Adipocyte (in vitro differentiated cells): ENCODE measurements at regions not wholly inside any gene's neighbourhood (a gene's known extent, or its start where the extent isn't known, plus 50 kb on each side); places are given as distances from the start of the nearest gene placed in this dataset.

Source experiments
- DNase-seq: peaks from one replicate; pipeline ENCODE4 v3.0.0-alpha.2; 2015; ENCODE audit warnings: low read depth
- H3K27me3 ChIP-seq: replicated peaks from 2 replicates; pipeline ENCODE4 v1.7.0; 2013; ENCODE audit warnings: mild to moderate bottlenecking, low read length, moderate library complexity; ENCODE audit not compliant: control insufficient read depth, insufficient read depth
- H3K36me3 ChIP-seq: 2 replicates; pipeline ENCODE4 v1.7.0; 2013; ENCODE audit warnings: low read length, mild to moderate bottlenecking, moderate library complexity; ENCODE audit not compliant: control insufficient read depth, insufficient read depth, severe bottlenecking
- H3K4me1 ChIP-seq: 2 replicates; pipeline ENCODE4 v1.7.0; 2013; ENCODE audit warnings: mild to moderate bottlenecking, low read length, moderate library complexity; ENCODE audit not compliant: control insufficient read depth, insufficient read depth
- H3K4me3 ChIP-seq: 2 replicates; pipeline ENCODE4 v1.7.0; 2013; ENCODE audit warnings: mild to moderate bottlenecking, low read length, moderate library complexity
- H3K9ac ChIP-seq: 2 replicates; pipeline ENCODE4 v1.7.0; 2013; ENCODE audit warnings: mild to moderate bottlenecking, low read length, moderate library complexity
- H3K9me3 ChIP-seq: 2 replicates; pipeline ENCODE4 v1.7.0; 2013; ENCODE audit warnings: mild to moderate bottlenecking, low read length, moderate library complexity; ENCODE audit not compliant: control insufficient read depth

DNA sequence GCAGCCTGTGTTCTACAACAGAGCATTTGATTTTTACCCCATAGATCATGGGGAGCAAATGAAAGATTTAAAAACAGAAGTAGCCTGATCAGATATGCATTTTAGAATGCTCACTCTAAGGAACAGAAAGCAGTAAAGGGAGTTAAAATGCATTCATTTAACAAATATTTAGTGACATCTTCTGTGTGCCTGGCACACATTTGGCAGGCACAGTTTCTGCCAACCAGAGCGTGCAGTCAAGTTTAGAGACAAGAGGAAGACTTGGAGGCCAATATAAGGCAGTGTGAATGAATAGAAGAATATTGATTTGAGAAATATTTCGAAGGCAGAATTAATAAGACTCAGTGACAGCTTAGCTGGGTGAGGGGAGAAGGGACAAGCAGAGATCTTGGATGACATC, 210.1 kb downstream of the KDR start:
- peaks cover 17% of the 10 kb centered on the region for H3K4me1 ChIP-seq
- H3K27me3 ChIP-seq, result peaks cover 31% of the 10 kb centered on the region
- H3K9me3 ChIP-seq, result no peaks in the 10 kb centered on the region
- no peak overlapping the region for H3K9ac ChIP-seq
- no peaks in the 10 kb centered on the region for H3K36me3 ChIP-seq
- H3K4me3 ChIP-seq, result no peak overlapping the region
- no peak for DNase-seq

- Histone ChIP-seq H3K9ac (no peak overlapping the region), H3K9me3 (no peaks in the 10 kb centered on the region), H3K27me3 (peaks cover 31% of the 10 kb centered on the region), H3K36me3 (no peaks in the 10 kb centered on the region), H3K4me3 (no peak overlapping the region), H3K4me1 (peaks cover 17% of the 10 kb centered on the region)
- DNase-seq, result no peak
Measured at GRCh38 chr4:54914781-54915180, 210.6 kb downstream of the KDR start.

GRCh38 chr4:54913751-54914526, 211.5 kb downstream of the KDR start:
- peak; percentile 10 for DNase-seq
- H3K4me1 ChIP-seq, result peaks cover 17% of the 10 kb centered on the region
- peaks cover 31% of the 10 kb centered on the region for H3K27me3 ChIP-seq
- H3K36me3 ChIP-seq, result no peaks in the 10 kb centered on the region
- no peaks in the 10 kb centered on the region for H3K9me3 ChIP-seq
- no peak overlapping the region for H3K4me3 ChIP-seq
- H3K9ac ChIP-seq, result no peak overlapping the region

GRCh38 chr4:54912155-54912554, 213.2 kb downstream of the KDR start:
- H3K4me3 ChIP-seq, result no peak overlapping the region
- H3K36me3 ChIP-seq, result no peaks in the 10 kb centered on the region
- H3K4me1 ChIP-seq, result peaks cover 17% of the 10 kb centered on the region
- DNase-seq, result no peak
- H3K9ac ChIP-seq, result no peak overlapping the region
- H3K9me3 ChIP-seq, result peaks cover 4% of the 10 kb centered on the region
- peaks cover 16% of the 10 kb centered on the region for H3K27me3 ChIP-seq

DNA sequence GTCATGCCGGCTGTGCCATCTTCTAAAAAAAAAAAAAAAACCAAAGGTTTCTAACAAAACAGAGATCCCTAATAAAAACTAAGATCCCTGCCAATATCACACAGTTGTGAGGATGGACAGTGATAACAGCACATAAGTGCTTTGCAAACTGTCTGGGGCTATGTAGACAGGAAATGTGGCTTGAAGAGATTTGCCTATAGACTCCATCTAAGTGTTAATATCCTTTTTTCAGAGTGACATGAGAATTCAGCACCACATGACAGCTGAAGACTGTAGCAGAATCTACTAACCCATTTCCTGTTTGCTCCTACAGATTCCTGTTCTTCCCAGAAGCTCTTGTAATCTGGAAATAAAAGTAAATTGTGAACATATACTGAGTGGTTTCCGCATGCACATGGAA, 215.4 kb downstream of the KDR start:
- Histone ChIP-seq H3K36me3 (no peaks in the 10 kb centered on the region), H3K4me3 (no peak overlapping the region), H3K9me3 (peaks cover 9% of the 10 kb centered on the region), H3K27me3 (peaks cover 3% of the 10 kb centered on the region), H3K4me1 (peaks cover 13% of the 10 kb centered on the region), H3K9ac (no peak overlapping the region)
- DNase-seq, result no peak

GRCh38 chr4:54908763-54909162, 216.6 kb downstream of the KDR start:
- Histone ChIP-seq H3K27me3 (peaks cover 1% of the 10 kb centered on the region), H3K36me3 (no peaks in the 10 kb centered on the region), H3K9me3 (peaks cover 9% of the 10 kb centered on the region)

DNA sequence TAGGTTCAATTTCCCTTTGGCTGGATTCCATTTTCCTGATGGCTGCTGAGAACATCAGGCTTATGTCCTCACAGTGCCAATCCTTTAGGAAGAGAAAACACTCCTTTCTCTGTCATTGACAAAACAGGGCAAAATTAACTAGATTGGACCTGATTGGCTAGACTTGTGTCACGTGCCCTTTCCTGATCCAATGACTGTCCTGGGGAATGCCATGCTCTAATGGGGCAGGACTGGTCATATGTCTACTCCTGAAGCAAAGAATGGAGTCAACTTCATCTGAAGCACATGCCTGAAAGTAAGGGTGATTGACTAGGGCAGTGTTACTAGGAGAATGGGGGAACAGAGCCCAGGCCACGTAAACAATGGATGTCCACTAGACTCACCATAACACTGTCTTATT, 220.4 kb downstream of the KDR start:
- no peak for DNase-seq
- Histone ChIP-seq H3K9ac (no peak overlapping the region), H3K4me3 (no peak overlapping the region), H3K4me1 (no peaks in the 10 kb centered on the region), H3K36me3 (no peaks in the 10 kb centered on the region), H3K27me3 (peaks cover 16% of the 10 kb centered on the region), H3K9me3 (peaks cover 12% of the 10 kb centered on the region)

More at GRCh38 chr4:54908763-54909162, 216.6 kb downstream of the KDR start:
- peaks cover 5% of the 10 kb centered on the region for H3K4me1 ChIP-seq
- no peak for DNase-seq
- H3K9ac ChIP-seq, result no peak overlapping the region
- H3K4me3 ChIP-seq, result no peak overlapping the region

DNA sequence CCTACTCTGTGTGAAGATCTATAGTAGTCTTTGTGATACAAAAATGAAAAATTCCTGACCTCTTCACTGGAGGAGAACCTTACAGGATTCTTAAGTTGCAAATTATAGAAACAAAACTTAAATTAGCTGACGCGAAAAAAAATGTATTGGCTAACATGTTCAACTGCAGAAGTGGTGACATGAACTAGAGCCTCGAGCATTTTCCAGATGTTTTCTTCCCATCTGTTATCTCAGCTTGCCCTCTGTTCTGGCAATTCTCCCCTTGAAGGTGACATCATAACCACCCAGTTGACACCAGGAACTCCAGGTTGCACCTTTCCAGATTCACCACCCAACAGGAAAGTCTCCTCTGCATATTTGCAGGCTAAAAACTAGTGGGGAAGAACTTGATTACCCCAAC, 222.4 kb downstream of the KDR start:
- Histone ChIP-seq H3K9me3 (peaks cover 11% of the 10 kb centered on the region), H3K36me3 (no peaks in the 10 kb centered on the region)
- DNase-seq, result no peak

DNA sequence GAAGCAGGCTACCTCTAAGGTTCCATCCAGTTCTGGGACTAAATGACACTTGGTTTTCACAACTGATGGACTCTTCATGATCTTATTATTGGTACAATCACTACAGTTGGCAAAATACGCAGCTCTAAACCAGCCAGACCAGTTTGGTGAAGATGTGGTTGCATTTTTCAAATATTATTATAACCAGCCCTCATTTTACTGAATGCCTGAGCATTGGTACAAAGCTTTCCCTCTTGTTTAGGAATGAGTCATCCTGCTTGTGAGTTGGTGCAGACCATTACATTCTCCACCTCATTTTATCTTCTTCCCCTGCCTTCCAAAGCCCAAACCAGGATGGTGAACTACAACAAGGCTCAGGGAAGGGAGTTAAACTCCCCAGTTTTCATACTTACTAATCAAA, 223.1 kb downstream of the KDR start:
- peaks cover 16% of the 10 kb centered on the region for H3K27me3 ChIP-seq
- peak; percentile 11 for DNase-seq
- peaks cover 8% of the 10 kb centered on the region for H3K9me3 ChIP-seq
- H3K4me1 ChIP-seq, result no peaks in the 10 kb centered on the region
- H3K4me3 ChIP-seq, result no peak overlapping the region
- no peak overlapping the region for H3K9ac ChIP-seq
- H3K36me3 ChIP-seq, result no peaks in the 10 kb centered on the region

More for the DNA sequence above, 222.4 kb downstream of the KDR start:
- Histone ChIP-seq H3K4me1 (no peaks in the 10 kb centered on the region), H3K9ac (no peak overlapping the region), H3K4me3 (no peak overlapping the region), H3K27me3 (peaks cover 16% of the 10 kb centered on the region)

DNA sequence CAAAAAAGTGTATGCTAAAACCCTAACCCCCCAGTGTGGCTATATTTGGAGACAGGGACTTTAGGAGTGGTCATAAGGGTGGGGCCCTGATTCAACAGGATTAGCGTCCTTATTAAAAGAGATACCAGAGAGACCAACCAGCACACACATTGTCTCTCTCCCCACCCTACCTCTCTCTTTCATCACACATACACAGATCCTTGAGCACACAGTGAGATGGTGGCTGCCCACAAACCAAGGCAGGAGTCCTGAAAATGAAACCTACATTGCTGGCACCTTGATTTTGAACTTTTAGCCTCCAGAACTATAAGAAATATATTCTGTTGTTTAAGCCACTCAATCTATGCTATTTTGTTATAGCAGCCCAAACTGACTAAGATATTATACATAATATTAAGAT, 224.2 kb downstream of the KDR start:
- Histone ChIP-seq H3K4me3 (no peak overlapping the region), H3K9ac (no peak overlapping the region), H3K9me3 (peaks cover 3% of the 10 kb centered on the region), H3K27me3 (peaks cover 16% of the 10 kb centered on the region), H3K36me3 (no peaks in the 10 kb centered on the region), H3K4me1 (no peaks in the 10 kb centered on the region)
- DNase-seq, result no peak

DNA sequence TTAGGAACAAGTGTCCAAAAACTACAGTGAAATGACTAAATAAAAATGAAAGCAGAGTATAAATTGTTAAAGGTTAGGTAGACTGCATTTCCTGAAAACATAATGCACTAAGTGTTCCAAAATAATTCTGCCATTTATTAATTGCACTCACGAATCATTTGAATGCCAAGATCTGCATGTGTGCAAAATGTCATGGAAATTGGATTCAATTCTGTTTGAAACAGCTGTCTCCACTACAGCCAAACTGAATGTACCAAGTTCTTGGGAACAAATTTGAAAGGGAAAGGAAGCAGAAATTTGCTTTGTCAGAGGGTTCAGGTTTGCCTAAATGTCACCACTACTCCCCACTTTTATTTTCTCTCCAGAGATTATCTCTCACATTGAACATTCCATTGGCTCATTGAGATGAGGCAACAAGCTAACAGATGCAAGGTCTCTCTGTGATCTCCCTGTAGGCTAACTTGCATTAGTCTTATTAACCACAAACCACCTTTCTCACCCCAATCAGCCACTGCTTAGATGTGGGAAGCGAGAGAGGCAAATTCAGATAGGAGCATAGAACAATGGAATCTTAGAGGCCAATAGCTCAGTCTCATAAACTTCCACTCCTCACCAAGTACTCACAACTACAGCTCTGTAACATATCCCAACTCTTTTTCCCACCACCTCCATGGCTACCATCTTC, 226.6 kb downstream of the KDR start:
- no peak for DNase-seq

More for the DNA sequence above, 226.6 kb downstream of the KDR start:
- Histone ChIP-seq H3K4me1 (no peaks in the 10 kb centered on the region), H3K4me3 (no peak overlapping the region), H3K9ac (no peak overlapping the region), H3K36me3 (no peaks in the 10 kb centered on the region), H3K27me3 (peaks cover 15% of the 10 kb centered on the region), H3K9me3 (peaks cover 3% of the 10 kb centered on the region)
